Mucosa of gallbladder (tissue), 1 donor: ENCODE measurements at regions not wholly inside any gene's neighbourhood (a gene's known extent, or its start where the extent isn't known, plus 50 kb on each side); places are given as distances from the start of the nearest gene placed in this dataset.

Experiments
- DNase-seq: peaks from one replicate; pipeline ENCODE4 v3.0.0-alpha.2; 2020; ENCODE audit warnings: low spot score
- donor health status: DM: no; HTN: no; CAD: no.

- DNase-seq: no peak
Observed at GRCh38 chr4:180792541-180792940, 1450.7 kb upstream of the TENM3 start.

GRCh38 chr4:180794333-180794732 lies 1448.9 kb upstream of the TENM3 start:
- DNase-seq: no peak

- no peak for DNase-seq
Observed at GRCh38 chr4:180798036-180798577, 1445.1 kb upstream of the TENM3 start.

- no peak for DNase-seq
Observed at GRCh38 chr4:180799798-180800197, 1443.4 kb upstream of the TENM3 start.

GRCh38 chr4:180805101-180805500 lies 1438.1 kb upstream of the TENM3 start:
- no peak for DNase-seq

GRCh38 chr4:180808862-180809261 lies 1434.3 kb upstream of the TENM3 start:
- no peak for DNase-seq

GRCh38 chr4:180809439-180809838 lies 1433.8 kb upstream of the TENM3 start:
- DNase-seq: no peak

GRCh38 chr4:180810581-180810980 lies 1432.6 kb upstream of the TENM3 start:
- no peak for DNase-seq

- DNase-seq: no peak
Observed at GRCh38 chr4:180811556-180811955, 1431.6 kb upstream of the TENM3 start.

GRCh38 chr4:180812783-180813182 lies 1430.4 kb upstream of the TENM3 start:
- DNase-seq: no peak

- DNase-seq: no peak
Observed at GRCh38 chr4:180814875-180815417, 1428.3 kb upstream of the TENM3 start.

- DNase-seq: no peak
Observed at GRCh38 chr4:180817529-180817928, 1425.7 kb upstream of the TENM3 start.

- no peak for DNase-seq
Observed at GRCh38 chr4:180823108-180823507, 1420.1 kb upstream of the TENM3 start.

- DNase-seq: no peak
Observed at GRCh38 chr4:180827232-180828009, 1415.8 kb upstream of the TENM3 start.

- DNase-seq: peak; percentile 16
Observed at GRCh38 chr4:180828455-180829018, 1414.7 kb upstream of the TENM3 start.

- DNase-seq: no peak
Observed at GRCh38 chr4:180832073-180832472, 1411.1 kb upstream of the TENM3 start.

GRCh38 chr4:180840142-180840541 lies 1403.1 kb upstream of the TENM3 start:
- DNase-seq: no peak

GRCh38 chr4:180850318-180850940 lies 1392.8 kb upstream of the TENM3 start:
- no peak for DNase-seq

- DNase-seq: no peak
Observed at GRCh38 chr4:180852738-180853137, 1390.5 kb upstream of the TENM3 start.

- no peak for DNase-seq
Observed at GRCh38 chr4:180855184-180855583, 1388.0 kb upstream of the TENM3 start.

GRCh38 chr4:180860089-180860720 lies 1383.0 kb upstream of the TENM3 start:
- DNase-seq: no peak

- no peak for DNase-seq
Observed at GRCh38 chr4:180861651-180862050, 1381.6 kb upstream of the TENM3 start.
